ENCODE measurements at regions not wholly inside any gene's neighbourhood (a gene's known extent, or its start where the extent isn't known, plus 50 kb on each side); places are given as distances from the start of the nearest gene placed in this dataset.

GRCh38 chr18:78624646-78625279 is 354.9 kb upstream of the SALL3 start:
- TF ChIP-seq FOXP2 (optimal IDR thresholded peaks at IDR 0.05; ENCODE audit: borderline replicate concordance, extremely low read depth, extremely low read length, insufficient read depth) (no peak), POLR2AphosphoS5 (IDR thresholded peaks at IDR 0.05; ENCODE audit: low read depth, low read length) (no peak), SIN3A (IDR thresholded peaks at IDR 0.05; ENCODE audit: borderline replicate concordance, insufficient read depth, low read length) (no peak), TAF1 (IDR thresholded peaks at IDR 0.05; ENCODE audit: borderline replicate concordance, insufficient read depth, low read length) (no peak)
- TF ChIP-seq, protein P1, sequence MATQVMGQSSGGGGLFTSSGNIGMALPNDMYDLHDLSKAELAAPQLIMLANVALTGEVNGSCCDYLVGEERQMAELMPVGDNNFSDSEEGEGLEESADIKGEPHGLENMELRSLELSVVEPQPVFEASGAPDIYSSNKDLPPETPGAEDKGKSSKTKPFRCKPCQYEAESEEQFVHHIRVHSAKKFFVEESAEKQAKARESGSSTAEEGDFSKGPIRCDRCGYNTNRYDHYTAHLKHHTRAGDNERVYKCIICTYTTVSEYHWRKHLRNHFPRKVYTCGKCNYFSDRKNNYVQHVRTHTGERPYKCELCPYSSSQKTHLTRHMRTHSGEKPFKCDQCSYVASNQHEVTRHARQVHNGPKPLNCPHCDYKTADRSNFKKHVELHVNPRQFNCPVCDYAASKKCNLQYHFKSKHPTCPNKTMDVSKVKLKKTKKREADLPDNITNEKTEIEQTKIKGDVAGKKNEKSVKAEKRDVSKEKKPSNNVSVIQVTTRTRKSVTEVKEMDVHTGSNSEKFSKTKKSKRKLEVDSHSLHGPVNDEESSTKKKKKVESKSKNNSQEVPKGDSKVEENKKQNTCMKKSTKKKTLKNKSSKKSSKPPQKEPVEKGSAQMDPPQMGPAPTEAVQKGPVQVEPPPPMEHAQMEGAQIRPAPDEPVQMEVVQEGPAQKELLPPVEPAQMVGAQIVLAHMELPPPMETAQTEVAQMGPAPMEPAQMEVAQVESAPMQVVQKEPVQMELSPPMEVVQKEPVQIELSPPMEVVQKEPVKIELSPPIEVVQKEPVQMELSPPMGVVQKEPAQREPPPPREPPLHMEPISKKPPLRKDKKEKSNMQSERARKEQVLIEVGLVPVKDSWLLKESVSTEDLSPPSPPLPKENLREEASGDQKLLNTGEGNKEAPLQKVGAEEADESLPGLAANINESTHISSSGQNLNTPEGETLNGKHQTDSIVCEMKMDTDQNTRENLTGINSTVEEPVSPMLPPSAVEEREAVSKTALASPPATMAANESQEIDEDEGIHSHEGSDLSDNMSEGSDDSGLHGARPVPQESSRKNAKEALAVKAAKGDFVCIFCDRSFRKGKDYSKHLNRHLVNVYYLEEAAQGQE (IDR thresholded peaks at IDR 0.05; ENCODE audit: insufficient read depth in 1 of 2, low read depth in 2 of 2, low read length in 2 of 2): no peak

DNA sequence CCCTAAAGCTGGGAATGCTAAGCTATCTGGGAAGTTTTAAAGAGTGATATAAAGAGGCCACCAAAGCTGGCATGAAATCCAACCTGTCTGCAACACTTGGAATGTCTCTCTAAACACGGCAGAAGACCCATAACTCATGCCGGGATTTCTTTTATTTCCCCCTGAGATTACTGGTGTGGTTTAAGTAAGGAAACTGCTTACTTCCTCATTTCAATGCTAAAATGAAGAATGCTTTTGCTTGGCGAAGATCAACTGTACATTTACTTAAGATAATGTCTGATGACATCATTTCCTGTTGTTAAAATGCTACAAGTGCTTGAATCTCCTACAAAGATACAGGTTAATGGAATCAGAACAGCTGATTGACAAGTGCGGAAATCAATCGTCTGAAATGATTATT is 353.8 kb upstream of the SALL3 start:
- TF ChIP-seq FOXP2 (optimal IDR thresholded peaks at IDR 0.05; ENCODE audit: borderline replicate concordance, extremely low read depth, extremely low read length, insufficient read depth): no peak
- TF ChIP-seq, protein P1 (IDR thresholded peaks at IDR 0.05; ENCODE audit: insufficient read depth in 1 of 2, low read depth in 2 of 2, low read length in 2 of 2): no peak
- no peak for TF ChIP-seq SIN3A (IDR thresholded peaks at IDR 0.05; ENCODE audit: borderline replicate concordance, insufficient read depth, low read length)
- TF ChIP-seq TAF1 (IDR thresholded peaks at IDR 0.05; ENCODE audit: borderline replicate concordance, insufficient read depth, low read length): no peak
- TF ChIP-seq POLR2AphosphoS5 (IDR thresholded peaks at IDR 0.05; ENCODE audit: low read depth, low read length): no peak

GRCh38 chr18:78627551-78628346 is 351.9 kb upstream of the SALL3 start:
- no peak for TF ChIP-seq POLR2AphosphoS5 (IDR thresholded peaks at IDR 0.05; ENCODE audit: low read depth, low read length)
- TF ChIP-seq FOXP2 (optimal IDR thresholded peaks at IDR 0.05; ENCODE audit: borderline replicate concordance, extremely low read depth, extremely low read length, insufficient read depth): no peak
- TF ChIP-seq, protein P1 (IDR thresholded peaks at IDR 0.05; ENCODE audit: insufficient read depth in 1 of 2, low read depth in 2 of 2, low read length in 2 of 2): no peak
- TF ChIP-seq TAF1 (IDR thresholded peaks at IDR 0.05; ENCODE audit: borderline replicate concordance, insufficient read depth, low read length): no peak
- no peak for TF ChIP-seq SIN3A (IDR thresholded peaks at IDR 0.05; ENCODE audit: borderline replicate concordance, insufficient read depth, low read length)

- TF ChIP-seq, protein P1 (IDR thresholded peaks at IDR 0.05; ENCODE audit: insufficient read depth in 1 of 2, low read depth in 2 of 2, low read length in 2 of 2): no peak
- no peak for TF ChIP-seq TAF1 (IDR thresholded peaks at IDR 0.05; ENCODE audit: borderline replicate concordance, insufficient read depth, low read length)
- no peak for TF ChIP-seq POLR2AphosphoS5 (IDR thresholded peaks at IDR 0.05; ENCODE audit: low read depth, low read length)
- TF ChIP-seq SIN3A (IDR thresholded peaks at IDR 0.05; ENCODE audit: borderline replicate concordance, insufficient read depth, low read length): no peak
Observed at GRCh38 chr18:78629426-78629825, 350.2 kb upstream of the SALL3 start.
